NB4 (cell line): ENCODE measurements at regions not wholly inside any gene's neighbourhood (a gene's known extent, or its start where the extent isn't known, plus 50 kb on each side); places are given as distances from the start of the nearest gene placed in this dataset.

ENCODE experiments used
- MYC ChIP-seq: IDR thresholded peaks from 2 replicates; pipeline ENCODE4 v1.6.1; 2011; ENCODE audit warnings: low read depth, low read length
- POLR2A ChIP-seq: IDR thresholded peaks from 2 replicates; pipeline ENCODE4 v1.6.1; 2011; ENCODE audit warnings: mild to moderate bottlenecking; ENCODE audit not compliant: insufficient read length; ENCODE audit errors: extremely low read depth
- TF ChIP-seq, protein P1 (sequence below): IDR thresholded peaks from one replicate; pipeline ENCODE4 v1.5.1; 2012; ENCODE audit warnings: low read depth, low read length
- TF ChIP-seq, protein P2 (sequence below): IDR thresholded peaks from 2 replicates; pipeline ENCODE4 v1.6.1; 2011; ENCODE audit warnings: low read depth, low read length

DNA sequence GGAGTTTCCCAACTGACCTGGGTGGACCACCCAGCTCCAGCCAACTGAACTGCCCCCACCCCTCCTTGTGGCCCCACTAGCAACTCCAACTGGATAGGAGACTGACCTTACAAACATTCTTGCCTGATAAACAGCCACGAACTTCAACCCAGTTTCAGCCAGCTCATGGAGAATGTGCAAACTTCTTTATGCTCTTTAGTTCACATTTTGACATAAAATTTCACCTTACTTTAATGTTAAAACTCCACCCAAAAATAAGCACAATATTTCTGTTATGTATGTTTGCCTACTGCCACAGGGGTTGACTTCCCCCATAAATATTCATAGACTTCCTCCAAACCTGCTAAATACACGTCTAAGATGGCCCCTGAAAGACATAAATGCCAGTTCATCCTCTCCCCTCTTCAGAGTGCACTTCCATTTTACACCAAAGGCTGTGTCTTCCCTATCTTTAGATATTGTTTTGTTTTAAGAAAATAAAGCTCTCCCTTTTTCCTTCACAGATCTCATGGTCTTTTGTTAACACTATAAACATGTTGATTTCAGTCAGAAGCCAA is 643.7 kb downstream of the EPM2A start:
- TF ChIP-seq, protein P1, sequence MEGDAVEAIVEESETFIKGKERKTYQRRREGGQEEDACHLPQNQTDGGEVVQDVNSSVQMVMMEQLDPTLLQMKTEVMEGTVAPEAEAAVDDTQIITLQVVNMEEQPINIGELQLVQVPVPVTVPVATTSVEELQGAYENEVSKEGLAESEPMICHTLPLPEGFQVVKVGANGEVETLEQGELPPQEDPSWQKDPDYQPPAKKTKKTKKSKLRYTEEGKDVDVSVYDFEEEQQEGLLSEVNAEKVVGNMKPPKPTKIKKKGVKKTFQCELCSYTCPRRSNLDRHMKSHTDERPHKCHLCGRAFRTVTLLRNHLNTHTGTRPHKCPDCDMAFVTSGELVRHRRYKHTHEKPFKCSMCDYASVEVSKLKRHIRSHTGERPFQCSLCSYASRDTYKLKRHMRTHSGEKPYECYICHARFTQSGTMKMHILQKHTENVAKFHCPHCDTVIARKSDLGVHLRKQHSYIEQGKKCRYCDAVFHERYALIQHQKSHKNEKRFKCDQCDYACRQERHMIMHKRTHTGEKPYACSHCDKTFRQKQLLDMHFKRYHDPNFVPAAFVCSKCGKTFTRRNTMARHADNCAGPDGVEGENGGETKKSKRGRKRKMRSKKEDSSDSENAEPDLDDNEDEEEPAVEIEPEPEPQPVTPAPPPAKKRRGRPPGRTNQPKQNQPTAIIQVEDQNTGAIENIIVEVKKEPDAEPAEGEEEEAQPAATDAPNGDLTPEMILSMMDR, result no peak
- TF ChIP-seq POLR2A (no peak), MYC (no peak)
- TF ChIP-seq, protein P2, sequence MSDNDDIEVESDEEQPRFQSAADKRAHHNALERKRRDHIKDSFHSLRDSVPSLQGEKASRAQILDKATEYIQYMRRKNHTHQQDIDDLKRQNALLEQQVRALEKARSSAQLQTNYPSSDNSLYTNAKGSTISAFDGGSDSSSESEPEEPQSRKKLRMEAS, result no peak
